ENCODE measurements at regions not wholly inside any gene's neighbourhood (a gene's known extent, or its start where the extent isn't known, plus 50 kb on each side); places are given as distances from the start of the nearest gene placed in this dataset.

GRCh38 chr2:22248851-22249250, 1125.1 kb downstream of the TDRD15 start:
- no peak for TF ChIP-seq L3MBTL2 (conservative IDR thresholded peaks at IDR 0.05)
- TF ChIP-seq FOXM1 (IDR thresholded peaks at IDR 0.05; ENCODE audit: borderline replicate concordance): no peak
- no peak for TF ChIP-seq CTBP1 (IDR thresholded peaks at IDR 0.05; ENCODE audit: borderline replicate concordance)
